HG03378 (cell line): ENCODE measurements at regions not wholly inside any gene's neighbourhood (a gene's known extent, or its start where the extent isn't known, plus 50 kb on each side); places are given as distances from the start of the nearest gene placed in this dataset.

Source experiments
- ATAC-seq: cut with Tn5 transposase; IDR thresholded peaks from one replicate; pipeline ENCODE4 v1.9.1; 2021; ENCODE audit warnings: mild to moderate bottlenecking, moderate library complexity; ENCODE audit not compliant: unreplicated experiment

- ATAC-seq, result no peak
Measured at GRCh38 chr5:152271420-152271819, 133.7 kb downstream of the NMUR2 start.

- ATAC-seq, result no peak
Measured at GRCh38 chr5:152270096-152270495, 135.0 kb downstream of the NMUR2 start.

GRCh38 chr5:152269533-152269932 is 135.5 kb downstream of the NMUR2 start:
- no peak for ATAC-seq

- no peak for ATAC-seq
Measured at GRCh38 chr5:152264645-152265254, 140.3 kb downstream of the NMUR2 start.

- ATAC-seq, result no peak
Measured at GRCh38 chr5:152262667-152263066, 142.4 kb downstream of the NMUR2 start.

GRCh38 chr5:152260940-152261339 is 144.1 kb downstream of the NMUR2 start:
- no peak for ATAC-seq

- ATAC-seq, result no peak
Measured at GRCh38 chr5:152259702-152260101, 145.4 kb downstream of the NMUR2 start.

GRCh38 chr5:152256580-152256979 is 148.5 kb downstream of the NMUR2 start:
- no peak for ATAC-seq

GRCh38 chr5:152255411-152255810 is 149.7 kb downstream of the NMUR2 start:
- no peak for ATAC-seq

GRCh38 chr5:152247850-152248385 is 157.2 kb downstream of the NMUR2 start:
- no peak for ATAC-seq

GRCh38 chr5:152246401-152246800 is 158.7 kb downstream of the NMUR2 start:
- no peak for ATAC-seq

- no peak for ATAC-seq
Measured at GRCh38 chr5:152237531-152237930, 167.5 kb downstream of the NMUR2 start.

- no peak for ATAC-seq
Measured at GRCh38 chr5:152226191-152226590, 178.9 kb downstream of the NMUR2 start.

- ATAC-seq, result no peak
Measured at GRCh38 chr5:152221721-152222629, 183.1 kb downstream of the NMUR2 start.

- ATAC-seq, result no peak
Measured at GRCh38 chr5:152218694-152219093, 186.4 kb downstream of the NMUR2 start.

- ATAC-seq, result no peak
Measured at GRCh38 chr5:152205804-152206203, 199.3 kb downstream of the NMUR2 start.

GRCh38 chr5:152202321-152202720 is 202.8 kb downstream of the NMUR2 start:
- no peak for ATAC-seq

GRCh38 chr5:152193391-152194107 is 211.5 kb downstream of the NMUR2 start:
- ATAC-seq, result no peak

GRCh38 chr5:152188251-152188650 is 216.8 kb downstream of the NMUR2 start:
- ATAC-seq, result no peak

- no peak for ATAC-seq
Measured at GRCh38 chr5:152187668-152188067, 217.4 kb downstream of the NMUR2 start.

GRCh38 chr5:152185547-152186245 is 219.4 kb downstream of the NMUR2 start:
- ATAC-seq, result no peak
